Spleen (tissue), 7 donors: ENCODE measurements at regions not wholly inside any gene's neighbourhood (a gene's known extent, or its start where the extent isn't known, plus 50 kb on each side); places are given as distances from the start of the nearest gene placed in this dataset.

ENCODE experiments used
- POLR2A ChIP-seq, 3 donors: fragments of 450-650 bp; IDR thresholded peaks; one replicate each; pipeline ENCODE4 v1.5.1; 2017; ENCODE audit warnings: antibody characterized with exemption in 3 of 3, mild to moderate bottlenecking in 1 of 3
- POLR2AphosphoS5 ChIP-seq, 3 donors: sonication (generic); formaldehyde crosslinking; IDR thresholded peaks; one replicate each; pipeline ENCODE4 v1.5.1; 2017; ENCODE audit warnings: antibody characterized with exemption in 3 of 3
- TF ChIP-seq, protein P1 (sequence below), 11 experiments: fragments of 200-600 bp in 7 of 11; fragments of 450-650 bp in 4 of 11; sonication (generic) in 4 of 11; IDR thresholded peaks in 8 of 11; conservative IDR thresholded peaks in 3 of 11; 1 replicate in 7 of 11; 2 replicates in 4 of 11; pipeline versions ENCODE4 v1.4.0 to v1.8.0; 2016 to 2021; ENCODE audit warnings: antibody characterized with exemption in 11 of 11, inconsistent platforms in 4 of 11, mild to moderate bottlenecking in 1 of 11
- donor health status: DM: no; HTN: no; CAD: no; lungs with moderate emphysema.
- donor health status: DM: no; HTN: no; CAD: no.
- donor health status: DM: no; HTN: no; CAD: no.

DNA sequence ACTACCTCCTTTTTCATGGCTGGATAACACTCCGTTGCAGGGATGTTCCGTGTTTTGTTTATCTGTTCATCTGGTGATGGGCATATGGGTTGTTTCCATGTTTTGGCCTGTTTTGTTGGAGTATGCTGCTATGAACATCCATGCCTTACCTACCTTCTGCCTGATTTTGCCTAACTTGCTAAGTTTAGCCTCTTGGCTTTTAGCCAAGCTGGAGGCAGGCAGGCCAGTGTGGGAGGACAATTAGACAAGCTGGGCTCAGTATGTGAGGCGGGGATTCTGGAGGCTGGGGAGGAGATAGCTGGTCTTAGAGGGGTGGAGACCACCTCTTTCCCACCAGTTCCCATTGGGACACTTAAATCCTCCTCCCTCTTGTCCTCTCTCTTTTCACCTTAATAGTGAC is 98.4 kb upstream of the WNT4 start:
- TF ChIP-seq, protein P1, sequence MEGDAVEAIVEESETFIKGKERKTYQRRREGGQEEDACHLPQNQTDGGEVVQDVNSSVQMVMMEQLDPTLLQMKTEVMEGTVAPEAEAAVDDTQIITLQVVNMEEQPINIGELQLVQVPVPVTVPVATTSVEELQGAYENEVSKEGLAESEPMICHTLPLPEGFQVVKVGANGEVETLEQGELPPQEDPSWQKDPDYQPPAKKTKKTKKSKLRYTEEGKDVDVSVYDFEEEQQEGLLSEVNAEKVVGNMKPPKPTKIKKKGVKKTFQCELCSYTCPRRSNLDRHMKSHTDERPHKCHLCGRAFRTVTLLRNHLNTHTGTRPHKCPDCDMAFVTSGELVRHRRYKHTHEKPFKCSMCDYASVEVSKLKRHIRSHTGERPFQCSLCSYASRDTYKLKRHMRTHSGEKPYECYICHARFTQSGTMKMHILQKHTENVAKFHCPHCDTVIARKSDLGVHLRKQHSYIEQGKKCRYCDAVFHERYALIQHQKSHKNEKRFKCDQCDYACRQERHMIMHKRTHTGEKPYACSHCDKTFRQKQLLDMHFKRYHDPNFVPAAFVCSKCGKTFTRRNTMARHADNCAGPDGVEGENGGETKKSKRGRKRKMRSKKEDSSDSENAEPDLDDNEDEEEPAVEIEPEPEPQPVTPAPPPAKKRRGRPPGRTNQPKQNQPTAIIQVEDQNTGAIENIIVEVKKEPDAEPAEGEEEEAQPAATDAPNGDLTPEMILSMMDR (IDR thresholded peaks at IDR 0.05 in 8 of 11, conservative IDR thresholded peaks at IDR 0.05 in 3 of 11): no peak
- no peak for TF ChIP-seq POLR2A (IDR thresholded peaks at IDR 0.05)
- no peak for TF ChIP-seq POLR2AphosphoS5 (IDR thresholded peaks at IDR 0.05)
